ENCODE measurements at regions not wholly inside any gene's neighbourhood (a gene's known extent, or its start where the extent isn't known, plus 50 kb on each side); places are given as distances from the start of the nearest gene placed in this dataset.

GRCh38 chr3:125670945-125671344 is 75.6 kb upstream of the OSBPL11 start:
- TF ChIP-seq CTCF (IDR thresholded peaks at IDR 0.05; ENCODE audit: borderline replicate concordance, extremely low read depth, insufficient read depth), result no peak
- Histone ChIP-seq H3K27me3 (ENCODE audit: control insufficient read depth, insufficient read depth, low read length) (no peaks in the 10 kb centered on the region), H3K9ac (ENCODE audit: low read length in 3 of 3) (no peak overlapping the region), H3K9me3 (ENCODE audit: control insufficient read depth in 2 of 3, insufficient read depth in 1 of 3, low read length in 3 of 3) (no peaks in the 10 kb centered on the region), H3K36me3 (ENCODE audit: control insufficient read depth in 2 of 3, insufficient read depth in 3 of 3, low read length in 3 of 3) (no peaks in the 10 kb centered on the region), H3K4me1 (ENCODE audit: control insufficient read depth in 2 of 3, insufficient read depth in 2 of 3, low read depth in 1 of 3, low read length in 3 of 3) (no peaks in the 10 kb centered on the region), H3K27ac (ENCODE audit: low read depth in 2 of 2, low read length in 2 of 2) (no peak overlapping the region), H3K4me3 (ENCODE audit: low read length in 3 of 3) (no peak overlapping the region)
- intact Hi-C loops (cut with DNase I), result no loop called here
- FAIRE-seq, result no peak
- DNase-seq, result no peak

- no peaks in the 10 kb centered on the region for H3K9me3 ChIP-seq (ENCODE audit: control insufficient read depth in 2 of 3, insufficient read depth in 1 of 3, low read length in 3 of 3)
- H3K27me3 ChIP-seq (ENCODE audit: control insufficient read depth, insufficient read depth, low read length), result no peaks in the 10 kb centered on the region
- no peak overlapping the region for H3K27ac ChIP-seq (ENCODE audit: low read depth in 2 of 2, low read length in 2 of 2)
- H3K4me1 ChIP-seq (ENCODE audit: control insufficient read depth in 2 of 3, insufficient read depth in 2 of 3, low read depth in 1 of 3, low read length in 3 of 3), result no peaks in the 10 kb centered on the region
- no peak overlapping the region for H3K9ac ChIP-seq (ENCODE audit: low read length in 3 of 3)
- FAIRE-seq (no peak), DNase-seq (no peak)
- no peak for TF ChIP-seq CTCF (IDR thresholded peaks at IDR 0.05; ENCODE audit: borderline replicate concordance, extremely low read depth, insufficient read depth)
- intact Hi-C loops (cut with DNase I), result no loop called here
- H3K4me3 ChIP-seq (ENCODE audit: low read length in 3 of 3), result no peak overlapping the region
- no peaks in the 10 kb centered on the region for H3K36me3 ChIP-seq (ENCODE audit: control insufficient read depth in 2 of 3, insufficient read depth in 3 of 3, low read length in 3 of 3)
These were observed 76.4 kb upstream of the OSBPL11 start for GRCh38 chr3:125671461-125672243.

- no peaks in the 10 kb centered on the region for H3K27me3 ChIP-seq (ENCODE audit: control insufficient read depth, insufficient read depth, low read length)
- no peak overlapping the region for H3K4me3 ChIP-seq (ENCODE audit: low read length in 3 of 3)
- H3K9me3 ChIP-seq (ENCODE audit: control insufficient read depth in 2 of 3, insufficient read depth in 1 of 3, low read length in 3 of 3), result no peaks in the 10 kb centered on the region
- H3K36me3 ChIP-seq (ENCODE audit: control insufficient read depth in 2 of 3, insufficient read depth in 3 of 3, low read length in 3 of 3), result no peaks in the 10 kb centered on the region
- no peaks in the 10 kb centered on the region for H3K4me1 ChIP-seq (ENCODE audit: control insufficient read depth in 2 of 3, insufficient read depth in 2 of 3, low read depth in 1 of 3, low read length in 3 of 3)
- H3K9ac ChIP-seq (ENCODE audit: low read length in 3 of 3), result no peak overlapping the region
- DNase-seq, result no peak
- no peak overlapping the region for H3K27ac ChIP-seq (ENCODE audit: low read depth in 2 of 2, low read length in 2 of 2)
- no peak for FAIRE-seq
- no peak for TF ChIP-seq CTCF (IDR thresholded peaks at IDR 0.05; ENCODE audit: borderline replicate concordance, extremely low read depth, insufficient read depth)
- intact Hi-C loops (cut with DNase I), result no loop called here
These were observed 80.5 kb upstream of the OSBPL11 start for GRCh38 chr3:125675791-125676190.

GRCh38 chr3:125679258-125679657 is 84.0 kb upstream of the OSBPL11 start:
- intact Hi-C loops (cut with DNase I), result no loop called here
- Histone ChIP-seq H3K9ac (ENCODE audit: low read length in 3 of 3) (no peak overlapping the region), H3K9me3 (ENCODE audit: control insufficient read depth in 2 of 3, insufficient read depth in 1 of 3, low read length in 3 of 3) (no peaks in the 10 kb centered on the region), H3K4me3 (ENCODE audit: low read length in 3 of 3) (no peak overlapping the region), H3K36me3 (ENCODE audit: control insufficient read depth in 2 of 3, insufficient read depth in 3 of 3, low read length in 3 of 3) (no peaks in the 10 kb centered on the region), H3K27me3 (ENCODE audit: control insufficient read depth, insufficient read depth, low read length) (no peaks in the 10 kb centered on the region), H3K27ac (ENCODE audit: low read depth in 2 of 2, low read length in 2 of 2) (no peak overlapping the region), H3K4me1 (ENCODE audit: control insufficient read depth in 2 of 3, insufficient read depth in 2 of 3, low read depth in 1 of 3, low read length in 3 of 3) (no peaks in the 10 kb centered on the region)
- DNase-seq, result no peak
- TF ChIP-seq CTCF (IDR thresholded peaks at IDR 0.05; ENCODE audit: borderline replicate concordance, extremely low read depth, insufficient read depth), result no peak
- FAIRE-seq, result no peak
